ENCODE measurements at regions not wholly inside any gene's neighbourhood (a gene's known extent, or its start where the extent isn't known, plus 50 kb on each side); places are given as distances from the start of the nearest gene placed in this dataset.

GRCh38 chr7:142413280-142414000 lies 155.6 kb upstream of the PRSS58 start:
- TF ChIP-seq CTCF (IDR thresholded peaks at IDR 0.05) (no peak), POLR2A (IDR thresholded peaks at IDR 0.05) (no peak)

Data from upper lobe of left lung (tissue), 4 donors.